Naive thymus-derived CD8-positive, alpha-beta T cell (primary cell): ENCODE measurements at regions not wholly inside any gene's neighbourhood (a gene's known extent, or its start where the extent isn't known, plus 50 kb on each side); places are given as distances from the start of the nearest gene placed in this dataset.

ENCODE experiments used
- ATAC-seq, 2 donors: fragments of 150-1000 bp; cut with Tn5 transposase in 1 of 2; sonication (Bioruptor Pico), chemical (Tn5 transposase) in 1 of 2; 1 replicate in 1 of 2; 2 replicates in 1 of 2; pipeline ENCODE4 v1.10.0; 2021; ENCODE audit warnings: mild to moderate bottlenecking in 2 of 2, moderate library complexity in 2 of 2
- POLR2A ChIA-PET: fragments of 350-600 bp; sonication (Branson Sonifier 250); formaldehyde crosslinking; loops from one replicate; lab custom pipeline; 2021; ENCODE audit warnings: antibody characterized with exemption; lab: Charles Lee
- DNase-seq, 10 donors: peaks; one replicate each; pipeline versions ENCODE4 v3.0.0 to v3.0.0-alpha.2; 2020 to 2022
- H3K27ac Mint-ChIP-seq, 10 donors: one replicate each; pipeline ENCODE4 v1.8.0; 2020 to 2022; ENCODE audit warnings: mild to moderate bottlenecking in 10 of 10, mixed read lengths in 10 of 10, moderate library complexity in 4 of 10, inconsistent platforms in 1 of 10
- H3K27me3 Mint-ChIP-seq, 5 donors: one replicate each; pipeline ENCODE4 v1.8.0; 2021 to 2022; ENCODE audit warnings: mixed read lengths in 5 of 5
- H3K36me3 Mint-ChIP-seq, 3 donors: one replicate each; pipeline ENCODE4 v1.8.0; 2020 to 2022; ENCODE audit warnings: mixed read lengths in 3 of 3, mild to moderate bottlenecking in 2 of 3, inconsistent platforms in 1 of 3
- H3K4me1 Mint-ChIP-seq, 4 donors: one replicate each; pipeline ENCODE4 v1.8.0; 2021 to 2022; ENCODE audit warnings: mixed read lengths in 4 of 4
- H3K4me3 Mint-ChIP-seq, 10 donors: one replicate each; pipeline ENCODE4 v1.8.0; 2020 to 2022; ENCODE audit warnings: mild to moderate bottlenecking in 10 of 10, mixed read lengths in 10 of 10, moderate library complexity in 6 of 10, inconsistent platforms in 1 of 10
- H3K9me3 Mint-ChIP-seq, 9 donors: one replicate each; pipeline ENCODE4 v1.8.0; 2020 to 2022; ENCODE audit warnings: mixed read lengths in 9 of 9, mild to moderate bottlenecking in 3 of 9, inconsistent platforms in 1 of 9, moderate library complexity in 1 of 9

- Mint-ChIP-seq H3K36me3 (no peaks in the 10 kb centered on the region), H3K4me1 (no peaks in the 10 kb centered on the region), H3K27me3 (peaks cover 0 to 7% (median 0%) of the 10 kb centered on the region in 5 donors), H3K4me3 (no peak overlapping the region), H3K27ac (no peak overlapping the region), H3K9me3 (peaks cover 0 to 14% (median 2%) of the 10 kb centered on the region in 9 donors)
- no peak for DNase-seq
- ATAC-seq, result no peak
- POLR2A ChIA-PET, result no interaction called here
These were observed 150.4 kb upstream of the CCN2 start for GRCh38 chr6:132101535-132101934.

GRCh38 chr6:132100388-132100990 lies 149.3 kb upstream of the CCN2 start:
- H3K36me3 Mint-ChIP-seq, result no peaks in the 10 kb centered on the region
- H3K4me3 Mint-ChIP-seq, result no peak overlapping the region
- no peak for ATAC-seq
- H3K27me3 Mint-ChIP-seq, result peaks cover 0 to 7% (median 0%) of the 10 kb centered on the region in 5 donors
- H3K4me1 Mint-ChIP-seq, result no peaks in the 10 kb centered on the region
- peaks cover 0 to 9% (median 2%) of the 10 kb centered on the region in 9 donors for H3K9me3 Mint-ChIP-seq
- POLR2A ChIA-PET, result no interaction called here
- H3K27ac Mint-ChIP-seq, result no peak overlapping the region
- no peak for DNase-seq

GRCh38 chr6:132096996-132097395 lies 145.8 kb upstream of the CCN2 start:
- Mint-ChIP-seq H3K9me3 (peaks cover 0 to 8% (median 1%) of the 10 kb centered on the region in 9 donors), H3K4me3 (no peak overlapping the region), H3K27me3 (peaks cover 0 to 7% (median 0%) of the 10 kb centered on the region in 5 donors), H3K4me1 (no peaks in the 10 kb centered on the region), H3K27ac (no peak overlapping the region), H3K36me3 (peaks cover 0 to 2% (median 0%) of the 10 kb centered on the region in 3 donors)
- POLR2A ChIA-PET, result no interaction called here
- DNase-seq, result no peak
- no peak for ATAC-seq

- Mint-ChIP-seq H3K36me3 (peaks cover 0 to 3% (median 0%) of the 10 kb centered on the region in 3 donors), H3K27ac (no peak overlapping the region), H3K9me3 (peaks cover 0 to 14% (median 2%) of the 10 kb centered on the region in 9 donors), H3K27me3 (peaks cover 0 to 7% (median 0%) of the 10 kb centered on the region in 5 donors), H3K4me3 (no peak overlapping the region), H3K4me1 (no peaks in the 10 kb centered on the region)
- ATAC-seq (no peak), DNase-seq (no peak)
- POLR2A ChIA-PET, result no interaction called here
These were observed 145.1 kb upstream of the CCN2 start for GRCh38 chr6:132096245-132096644.

GRCh38 chr6:132089173-132089572 lies 138.0 kb upstream of the CCN2 start:
- Mint-ChIP-seq H3K36me3 (peaks cover 0 to 10% (median 0%) of the 10 kb centered on the region in 3 donors), H3K4me3 (no peak overlapping the region), H3K27me3 (peaks cover 0 to 4% (median 0%) of the 10 kb centered on the region in 5 donors), H3K4me1 (no peaks in the 10 kb centered on the region), H3K9me3 (peaks cover 0 to 22% (median 3%) of the 10 kb centered on the region in 9 donors), H3K27ac (no peak overlapping the region)
- no peak for ATAC-seq
- POLR2A ChIA-PET, result no interaction called here
- DNase-seq, result no peak

GRCh38 chr6:132088150-132088549 lies 137.0 kb upstream of the CCN2 start:
- Mint-ChIP-seq H3K4me1 (no peaks in the 10 kb centered on the region), H3K27me3 (peaks cover 0 to 4% (median 0%) of the 10 kb centered on the region in 5 donors), H3K9me3 (peaks cover 0 to 22% (median 3%) of the 10 kb centered on the region in 9 donors), H3K27ac (no peak overlapping the region), H3K4me3 (no peak overlapping the region), H3K36me3 (peaks cover 0 to 10% (median 0%) of the 10 kb centered on the region in 3 donors)
- ATAC-seq, result no peak
- POLR2A ChIA-PET, result no interaction called here
- no peak for DNase-seq

GRCh38 chr6:132087391-132087790 lies 136.2 kb upstream of the CCN2 start:
- no peak for DNase-seq
- H3K9me3 Mint-ChIP-seq, result peaks cover 0 to 22% (median 3%) of the 10 kb centered on the region in 9 donors
- H3K27me3 Mint-ChIP-seq, result peaks cover 0 to 7% (median 0%) of the 10 kb centered on the region in 5 donors
- POLR2A ChIA-PET, result no interaction called here
- H3K36me3 Mint-ChIP-seq, result peaks cover 0 to 10% (median 0%) of the 10 kb centered on the region in 3 donors
- no peak for ATAC-seq
- no peak overlapping the region for H3K4me3 Mint-ChIP-seq
- no peak overlapping the region for H3K27ac Mint-ChIP-seq
- no peaks in the 10 kb centered on the region for H3K4me1 Mint-ChIP-seq

- peaks cover 0 to 10% (median 0%) of the 10 kb centered on the region in 9 donors for H3K9me3 Mint-ChIP-seq
- ATAC-seq (no peak), DNase-seq (no peak)
- peaks cover 0 to 9% (median 0%) of the 10 kb centered on the region in 5 donors for H3K27me3 Mint-ChIP-seq
- no peak overlapping the region for H3K27ac Mint-ChIP-seq
- no peaks in the 10 kb centered on the region for H3K4me1 Mint-ChIP-seq
- no peak overlapping the region for H3K4me3 Mint-ChIP-seq
- peaks cover 0 to 4% (median 0%) of the 10 kb centered on the region in 3 donors for H3K36me3 Mint-ChIP-seq
- POLR2A ChIA-PET, result no interaction called here
These were observed 134.6 kb upstream of the CCN2 start for GRCh38 chr6:132085731-132086130.

- Mint-ChIP-seq H3K27ac (no peak overlapping the region), H3K4me1 (no peaks in the 10 kb centered on the region), H3K9me3 (peaks cover 0 to 5% (median 0%) of the 10 kb centered on the region in 9 donors), H3K36me3 (no peaks in the 10 kb centered on the region), H3K4me3 (no peak overlapping the region), H3K27me3 (peaks cover 0 to 9% (median 0%) of the 10 kb centered on the region in 5 donors)
- ATAC-seq, result no peak
- POLR2A ChIA-PET, result no interaction called here
- no peak for DNase-seq
These were observed 133.8 kb upstream of the CCN2 start for GRCh38 chr6:132084811-132085509.

GRCh38 chr6:132082421-132082820 lies 131.2 kb upstream of the CCN2 start:
- Mint-ChIP-seq H3K36me3 (no peaks in the 10 kb centered on the region), H3K4me1 (no peaks in the 10 kb centered on the region), H3K9me3 (peaks cover 0 to 1% (median 0%) of the 10 kb centered on the region in 9 donors), H3K27ac (no peak overlapping the region), H3K27me3 (peaks cover 0 to 9% (median 0%) of the 10 kb centered on the region in 5 donors), H3K4me3 (no peak overlapping the region)
- POLR2A ChIA-PET, result no interaction called here
- ATAC-seq (no peak), DNase-seq (no peak)

GRCh38 chr6:132081338-132081737 lies 130.2 kb upstream of the CCN2 start:
- DNase-seq (no peak), ATAC-seq (no peak)
- H3K36me3 Mint-ChIP-seq, result no peaks in the 10 kb centered on the region
- H3K9me3 Mint-ChIP-seq, result peaks cover 0 to 3% (median 0%) of the 10 kb centered on the region in 9 donors
- H3K27me3 Mint-ChIP-seq, result peaks cover 0 to 9% (median 2%) of the 10 kb centered on the region in 5 donors
- POLR2A ChIA-PET, result no interaction called here
- no peak overlapping the region for H3K27ac Mint-ChIP-seq
- no peak overlapping the region for H3K4me3 Mint-ChIP-seq
- H3K4me1 Mint-ChIP-seq, result no peaks in the 10 kb centered on the region

- no peaks in the 10 kb centered on the region for H3K36me3 Mint-ChIP-seq
- H3K27me3 Mint-ChIP-seq, result peaks cover 0 to 9% (median 4%) of the 10 kb centered on the region in 5 donors
- H3K9me3 Mint-ChIP-seq, result peaks cover 0 to 3% (median 0%) of the 10 kb centered on the region in 9 donors
- ATAC-seq (no peak), DNase-seq (no peak)
- no peak overlapping the region for H3K4me3 Mint-ChIP-seq
- POLR2A ChIA-PET, result no interaction called here
- H3K27ac Mint-ChIP-seq, result no peak overlapping the region
- H3K4me1 Mint-ChIP-seq, result no peaks in the 10 kb centered on the region
These were observed 128.1 kb upstream of the CCN2 start for GRCh38 chr6:132079286-132079685.

- H3K27ac Mint-ChIP-seq, result no peak overlapping the region
- POLR2A ChIA-PET, result no interaction called here
- peaks cover 0 to 5% (median 4%) of the 10 kb centered on the region in 5 donors for H3K27me3 Mint-ChIP-seq
- ATAC-seq, result no peak
- no peak overlapping the region for H3K4me3 Mint-ChIP-seq
- H3K4me1 Mint-ChIP-seq, result no peaks in the 10 kb centered on the region
- peaks cover 0 to 3% (median 0%) of the 10 kb centered on the region in 9 donors for H3K9me3 Mint-ChIP-seq
- no peak for DNase-seq
- H3K36me3 Mint-ChIP-seq, result no peaks in the 10 kb centered on the region
These were observed 125.3 kb upstream of the CCN2 start for GRCh38 chr6:132076452-132076851.
